NCI-H446 treated with DMSO at 0.1 percent for 48 hours (cell line): ENCODE measurements at regions not wholly inside any gene's neighbourhood (a gene's known extent, or its start where the extent isn't known, plus 50 kb on each side); places are given as distances from the start of the nearest gene placed in this dataset.
"Not testable (repeated sequence)": the region's sequence is repeated elsewhere in the genome, so short reads cannot be mapped to it uniquely, and the experiment has no call there.

ENCODE experiments used
- DNase-seq: peaks from one replicate; lab custom pipeline; 2025; lab: John Stamatoyannopoulos, UW

GRCh38 chr1:82145656-82146055, 344.9 kb downstream of the ADGRL2 start:
- DNase-seq, result peak; percentile 92

- DNase-seq, result no peak
Measured at GRCh38 chr1:82143108-82143833, 342.5 kb downstream of the ADGRL2 start.

DNA sequence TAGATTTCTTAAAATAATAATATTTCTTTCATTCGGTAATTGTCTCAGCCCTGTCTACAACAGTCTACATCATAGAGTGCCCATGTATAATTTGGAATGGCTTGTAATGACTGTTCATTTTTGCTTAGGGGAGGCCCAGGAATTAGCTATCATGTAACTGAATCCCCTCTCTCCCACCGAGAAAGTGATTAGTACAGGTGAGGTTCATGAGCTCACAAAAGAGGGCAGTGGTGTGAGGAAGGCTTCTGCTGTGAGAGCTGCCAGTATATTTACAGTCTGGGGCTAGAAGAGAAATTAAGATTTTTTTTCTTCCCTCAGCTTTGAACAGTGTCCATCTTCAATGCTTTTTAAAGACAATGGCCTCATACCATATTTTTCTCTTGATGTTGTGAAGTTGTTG, 340.7 kb downstream of the ADGRL2 start:
- no peak for DNase-seq

DNA sequence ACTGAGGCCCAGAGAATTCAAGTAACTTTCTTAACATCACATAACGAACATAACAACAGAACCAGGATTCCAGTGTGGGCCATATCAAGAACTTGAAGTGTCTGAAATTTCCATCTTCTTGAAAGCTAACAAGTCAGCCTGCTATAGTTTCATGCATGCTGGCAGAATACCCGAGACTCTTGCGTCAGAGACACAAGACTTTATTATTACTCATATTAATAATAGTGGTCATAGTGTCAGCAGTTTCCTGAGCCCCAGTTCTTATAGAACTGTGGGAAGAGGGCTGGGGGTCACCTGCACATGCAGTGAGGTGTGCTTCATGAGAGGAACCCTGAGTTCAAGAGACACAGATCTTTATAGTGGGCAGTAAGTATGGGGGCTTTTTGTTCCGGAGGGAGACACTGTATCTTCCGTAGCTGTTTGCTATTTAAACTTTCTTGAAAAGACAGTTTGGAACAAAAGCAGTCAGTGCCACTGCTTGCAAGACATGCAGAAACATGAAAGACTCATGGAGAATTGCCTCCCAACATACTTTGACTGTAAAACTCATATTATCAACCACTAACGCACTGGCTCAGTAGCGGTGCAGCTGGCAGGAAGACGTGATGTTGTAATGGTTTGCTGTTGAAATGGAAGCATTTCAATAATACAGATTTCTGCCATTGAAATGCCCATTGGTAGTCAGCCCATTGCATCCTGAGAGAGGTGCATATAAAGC, 339.2 kb downstream of the ADGRL2 start:
- no peak for DNase-seq

DNA sequence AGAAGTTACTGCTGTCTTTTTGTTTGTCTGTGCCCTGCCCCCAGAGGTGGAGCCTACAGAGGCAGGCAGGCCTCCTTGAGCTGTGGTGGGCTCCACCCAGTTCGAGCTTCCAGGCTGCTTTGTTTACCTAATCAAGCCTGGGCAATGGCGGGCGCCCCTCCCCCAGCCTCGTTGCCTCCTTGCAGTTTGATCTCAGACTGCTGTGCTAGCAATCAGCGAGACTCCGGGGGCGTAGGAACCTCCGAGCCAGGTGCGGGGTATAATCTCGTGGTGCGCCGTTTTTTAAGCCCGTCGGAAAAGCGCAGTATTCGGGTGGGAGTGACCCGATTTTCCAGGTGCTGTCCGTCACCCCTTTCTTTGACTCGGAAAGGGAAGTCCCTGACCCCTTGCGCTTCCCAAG, 335.6 kb downstream of the ADGRL2 start:
- not testable (repeated sequence) for DNase-seq

DNA sequence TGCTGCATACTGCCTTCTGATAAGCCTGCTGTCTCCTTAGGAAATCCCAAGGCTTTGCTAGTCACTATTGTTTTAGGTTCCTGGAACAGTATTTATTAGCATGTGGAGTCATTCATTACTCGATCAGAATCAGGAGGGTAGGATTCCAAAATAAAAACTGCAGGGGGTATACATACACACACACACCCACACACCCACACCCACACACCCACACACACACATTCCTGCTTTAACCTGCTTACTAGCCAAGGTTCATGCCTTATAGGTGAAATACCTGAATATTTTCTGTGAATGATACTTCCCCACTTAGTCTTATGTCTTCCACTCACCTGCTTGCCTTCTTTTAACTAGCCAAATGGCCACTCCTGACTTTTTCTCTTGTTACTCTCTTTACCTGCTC, 325.1 kb downstream of the ADGRL2 start:
- no peak for DNase-seq

- no peak for DNase-seq
Measured at GRCh38 chr1:82125119-82125518, 324.4 kb downstream of the ADGRL2 start.

GRCh38 chr1:82121421-82121820, 320.7 kb downstream of the ADGRL2 start:
- DNase-seq, result no peak

DNA sequence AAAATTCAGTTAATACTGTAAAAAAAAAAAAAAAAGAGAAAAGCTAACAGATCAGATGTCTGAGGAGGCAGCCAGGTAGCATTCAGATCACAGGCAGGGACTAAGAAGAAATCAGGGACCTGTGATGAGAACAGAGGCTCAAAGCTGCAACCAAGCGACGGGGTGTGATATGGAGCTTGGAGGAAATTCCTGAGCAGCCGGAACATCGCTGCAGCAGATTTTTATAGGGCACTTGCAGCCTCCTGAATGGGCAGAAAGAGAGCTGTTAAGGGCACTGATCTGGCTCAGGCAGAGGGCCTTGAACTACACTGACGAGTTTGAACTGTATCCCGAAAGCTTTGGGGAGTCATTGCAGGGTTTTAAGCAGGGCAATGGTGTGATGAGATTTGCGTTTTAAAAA, 315.4 kb downstream of the ADGRL2 start:
- DNase-seq, result no peak

DNA sequence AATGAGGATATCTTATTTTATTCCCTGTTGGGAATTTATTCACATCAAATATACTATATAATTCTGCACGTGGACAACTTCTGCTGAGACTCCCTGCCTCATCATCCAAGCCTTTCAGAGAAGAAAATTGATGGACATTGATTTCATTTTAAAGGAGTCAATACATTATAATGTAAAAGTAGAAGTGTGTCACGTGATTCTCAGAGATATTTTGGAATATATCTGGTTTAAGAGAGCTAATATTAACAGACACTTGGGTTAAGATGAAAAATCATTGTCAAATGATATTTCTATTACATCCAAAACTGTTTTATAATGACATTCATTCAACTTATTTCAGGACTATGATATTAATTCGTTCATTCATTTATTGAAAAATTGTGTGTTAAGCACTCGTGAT, 314.2 kb downstream of the ADGRL2 start:
- DNase-seq, result no peak

GRCh38 chr1:82110366-82111254, 309.9 kb downstream of the ADGRL2 start:
- DNase-seq, result peak; percentile 81

- no peak for DNase-seq
Measured at GRCh38 chr1:82108843-82109242, 308.1 kb downstream of the ADGRL2 start.

- no peak for DNase-seq
Measured at GRCh38 chr1:82106672-82107071, 305.9 kb downstream of the ADGRL2 start.

GRCh38 chr1:82099170-82099569, 298.4 kb downstream of the ADGRL2 start:
- no peak for DNase-seq

DNA sequence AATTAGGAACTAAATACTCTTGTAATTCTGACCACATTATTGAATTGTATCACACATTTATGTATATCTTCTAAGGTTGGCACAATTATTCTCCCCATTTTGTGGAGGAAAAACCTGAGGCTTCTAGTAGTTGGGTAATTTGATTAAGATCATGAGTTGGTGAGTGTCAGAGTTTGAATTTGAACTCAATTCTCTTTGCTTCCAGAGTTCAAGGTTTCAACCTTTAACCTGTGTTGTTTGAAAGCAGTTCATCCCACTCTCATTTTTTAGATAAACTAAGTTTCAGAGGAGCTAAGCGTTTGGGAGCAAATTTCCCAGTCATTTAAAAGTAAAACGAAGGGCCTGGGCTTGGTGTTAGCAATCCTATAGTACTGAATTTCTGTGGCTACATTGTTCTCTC, 293.4 kb downstream of the ADGRL2 start:
- no peak for DNase-seq

GRCh38 chr1:82091729-82092128, 291.0 kb downstream of the ADGRL2 start:
- no peak for DNase-seq

- DNase-seq, result no peak
Measured at GRCh38 chr1:82091265-82091664, 290.5 kb downstream of the ADGRL2 start.

- DNase-seq, result no peak
Measured at GRCh38 chr1:82090104-82090503, 289.4 kb downstream of the ADGRL2 start.

GRCh38 chr1:82086739-82087138, 286.0 kb downstream of the ADGRL2 start:
- DNase-seq, result no peak

- DNase-seq, result no peak
Measured at GRCh38 chr1:82079607-82080006, 278.9 kb downstream of the ADGRL2 start.

DNA sequence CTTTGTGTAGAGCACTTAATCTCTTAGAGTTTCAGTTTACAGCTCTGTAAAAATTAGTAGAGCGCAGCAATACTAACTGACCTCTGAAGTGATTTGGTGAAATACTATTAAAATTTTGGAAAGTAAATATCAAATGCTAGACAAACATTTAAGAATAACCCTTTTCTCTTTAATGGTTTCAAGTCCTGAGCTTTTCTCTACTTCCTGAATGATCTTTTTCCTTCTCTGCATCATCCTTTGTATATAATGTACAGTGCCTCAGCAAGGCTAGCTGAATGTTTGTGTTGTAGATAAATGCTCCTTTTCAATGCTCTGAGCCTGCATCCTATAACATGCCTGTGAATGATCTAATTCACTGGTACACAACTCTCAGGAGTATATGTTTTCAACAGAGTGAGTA, 272.9 kb downstream of the ADGRL2 start:
- DNase-seq, result no peak

GRCh38 chr1:82073071-82073470, 272.3 kb downstream of the ADGRL2 start:
- peak; percentile 89 for DNase-seq

DNA sequence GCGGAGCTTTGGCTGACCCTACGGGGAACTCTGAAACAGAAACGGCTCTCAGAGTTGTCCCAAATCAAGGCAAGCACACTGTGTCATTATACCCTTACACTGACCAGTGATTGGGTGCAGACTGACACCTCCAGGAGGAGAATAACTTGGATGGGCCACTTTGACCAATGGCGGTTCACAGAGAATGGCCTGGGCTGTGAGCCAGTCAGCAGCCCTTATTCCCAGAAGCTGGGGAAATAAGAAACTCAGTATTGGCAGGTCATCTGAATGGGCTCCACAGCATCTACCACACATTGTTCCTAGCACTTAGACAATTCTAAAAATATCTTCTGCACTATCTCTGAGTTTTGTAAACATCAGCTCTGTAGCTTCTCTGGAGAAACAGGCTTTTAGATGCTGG, 265.2 kb downstream of the ADGRL2 start:
- DNase-seq, result no peak
